MCF 10A (cell line): ENCODE measurements at regions not wholly inside any gene's neighbourhood (a gene's known extent, or its start where the extent isn't known, plus 50 kb on each side); places are given as distances from the start of the nearest gene placed in this dataset.

Experiments used
- BruUV-seq: library from RNA; stranded (reverse); fragments of 400-500 nt; replicated peaks from 2 replicates; lab custom pipeline; 2021; lab: Mats Ljungman, UMichigan
- CTCF ChIA-PET: fragments of 300-600 bp; sonication (Branson Sonifier 250); formaldehyde crosslinking; extraction: SDS; loops from one replicate; lab custom pipeline; 2021; ENCODE audit warnings: antibody characterized with exemption, inconsistent platforms; lab: Yijun Ruan, JAX
- POLR2A ChIA-PET: fragments of 300-600, 350-650 bp; sonication (Branson Sonifier 250); formaldehyde crosslinking; extraction: SDS; loops from one replicate; lab custom pipeline; 2020; ENCODE audit warnings: antibody characterized with exemption, inconsistent platforms; lab: Yijun Ruan, JAX
- DNase-seq: peaks from one replicate; pipeline ENCODE4 v3.0.0-alpha.2; 2018; ENCODE audit not compliant: unreplicated experiment
- H3K27ac Mint-ChIP-seq: one replicate; pipeline ENCODE4 v1.8.0; 2022; ENCODE audit warnings: mild to moderate bottlenecking, low read depth, mixed read lengths; ENCODE audit not compliant: unreplicated experiment
- H3K27me3 Mint-ChIP-seq: one replicate; pipeline ENCODE4 v1.8.0; 2022; ENCODE audit warnings: mixed read lengths; ENCODE audit not compliant: insufficient read depth, unreplicated experiment
- H3K36me3 Mint-ChIP-seq: one replicate; pipeline ENCODE4 v1.8.0; 2022; ENCODE audit warnings: mild to moderate bottlenecking, moderate library complexity, mixed read lengths; ENCODE audit not compliant: insufficient read depth, unreplicated experiment
- H3K4me1 Mint-ChIP-seq: one replicate; pipeline ENCODE4 v1.8.0; 2022; ENCODE audit warnings: mixed read lengths; ENCODE audit not compliant: insufficient read depth, unreplicated experiment
- H3K4me3 Mint-ChIP-seq: one replicate; pipeline ENCODE4 v1.8.0; 2022; ENCODE audit warnings: mild to moderate bottlenecking, moderate library complexity, mixed read lengths; ENCODE audit not compliant: unreplicated experiment
- H3K9me3 Mint-ChIP-seq: one replicate; pipeline ENCODE4 v1.8.0; 2022; ENCODE audit warnings: mixed read lengths; ENCODE audit not compliant: unreplicated experiment
- CTCF ChIP-seq: fragments of 200-600 bp; IDR thresholded peaks from one replicate; pipeline ENCODE4 v1.8.0; 2022; ENCODE audit warnings: antibody characterized with exemption, mild to moderate bottlenecking; ENCODE audit not compliant: unreplicated experiment
- intact Hi-C: fragments of 100-400 bp; cut with micrococcal nuclease; formaldehyde crosslinking; loops from 2 replicates; pipeline ENCODE4 v1.14.1; 2022

GRCh38 chr2:150150144-150150543, 337.3 kb downstream of the RND3 start:
- Mint-ChIP-seq H3K4me1 (peaks cover 11% of the 10 kb centered on the region), H3K36me3 (no peaks in the 10 kb centered on the region), H3K27me3 (no peaks in the 10 kb centered on the region), H3K27ac (no peak overlapping the region), H3K9me3 (no peaks in the 10 kb centered on the region), H3K4me3 (no peak overlapping the region)
- intact Hi-C loops, result no loop called here
- TF ChIP-seq CTCF, result no peak
- DNase-seq, result no peak
- no TSS peak for BruUV-seq
- CTCF ChIA-PET, result no interaction called here
- POLR2A ChIA-PET, result interaction anchor here (0.7 kb wide), 1 partner anchor 298 kb away, joined by 3 read pairs; no protein-coding TSS in a partner anchor

- intact Hi-C loops, result no loop called here
- Mint-ChIP-seq H3K36me3 (no peaks in the 10 kb centered on the region), H3K9me3 (no peaks in the 10 kb centered on the region), H3K4me3 (no peak overlapping the region), H3K27me3 (no peaks in the 10 kb centered on the region), H3K4me1 (peaks cover under 1% of the 10 kb centered on the region), H3K27ac (no peak overlapping the region)
- ChIA-PET CTCF (interaction anchor here (1.2 kb wide), 1 partner anchor 26 kb away, joined by 4 read pairs; no protein-coding TSS in a partner anchor), POLR2A (interaction anchor here (0.9 kb wide), 1 partner anchor 11 kb away, joined by 3 read pairs; no protein-coding TSS in a partner anchor)
- no peak for TF ChIP-seq CTCF
- no peak for DNase-seq
- no TSS peak for BruUV-seq
Measured at GRCh38 chr2:150147889-150148683, 339.4 kb downstream of the RND3 start.

GRCh38 chr2:150146879-150147278, 340.6 kb downstream of the RND3 start:
- ChIA-PET CTCF (no interaction called here), POLR2A (no interaction called here)
- Mint-ChIP-seq H3K4me3 (no peak overlapping the region), H3K4me1 (peaks cover 10% of the 10 kb centered on the region), H3K27ac (no peak overlapping the region), H3K9me3 (no peaks in the 10 kb centered on the region), H3K27me3 (no peaks in the 10 kb centered on the region), H3K36me3 (no peaks in the 10 kb centered on the region)
- no peak for TF ChIP-seq CTCF
- intact Hi-C loops, result no loop called here
- no TSS peak for BruUV-seq
- DNase-seq, result no peak

- ChIA-PET CTCF (interaction anchor here (0.6 kb wide), 1 partner anchor 770 kb away, joined by 5 read pairs; no protein-coding TSS in a partner anchor), POLR2A (interaction anchor here (0.7 to 1.8 kb wide), 4 partner anchors 8 to 331 kb away, joined by 3 to 7 read pairs (median 3); no protein-coding TSS in a partner anchor)
- Mint-ChIP-seq H3K27me3 (no peaks in the 10 kb centered on the region), H3K27ac (no peak overlapping the region), H3K4me3 (no peak overlapping the region), H3K4me1 (peaks cover 10% of the 10 kb centered on the region), H3K9me3 (no peaks in the 10 kb centered on the region), H3K36me3 (no peaks in the 10 kb centered on the region)
- intact Hi-C loops, result no loop called here
- BruUV-seq, result no TSS peak
- TF ChIP-seq CTCF, result no peak
- DNase-seq, result no peak
Measured at GRCh38 chr2:150145299-150145692, 342.2 kb downstream of the RND3 start.
